ENCODE measurements at regions not wholly inside any gene's neighbourhood (a gene's known extent, or its start where the extent isn't known, plus 50 kb on each side); places are given as distances from the start of the nearest gene placed in this dataset.

- POLR2A ChIA-PET (ENCODE audit: unreplicated experiment): no interaction called here
- WGBS, 2 experiments (ENCODE audit: extremely low coverage in 2 of 2, insufficient read length in 1 of 2): 92% methylated on average over 3 of the region's 5 CpGs; no CpG with 5 or more reads in 1 of the 2 experiments
These were observed 336.6 kb downstream of the PAX3 start for GRCh38 chr2:221962186-221962585.

More at GRCh38 chr2:221962186-221962585, 336.6 kb downstream of the PAX3 start:
- Histone ChIP-seq H3K4me3 (ENCODE audit: insufficient read depth, low read depth, low read length) (no peak overlapping the region), H3K14ac (replicated peaks; ENCODE audit: low read depth, low read length) (no peak overlapping the region), H3K27ac (ENCODE audit: insufficient read depth, low read length) (no peak overlapping the region), H3K4ac (ENCODE audit: low read depth, low read length) (no peak overlapping the region), H3K23ac (ENCODE audit: low read depth, low read length) (no peak overlapping the region), H2AFZ (replicated peaks; ENCODE audit: low read length, poor library complexity) (no peak overlapping the region), H3K36me3 (ENCODE audit: control insufficient read depth, insufficient read depth, low read length) (no peaks in the 10 kb centered on the region), H2BK120ac (ENCODE audit: low read depth, low read length) (no peak overlapping the region), H4K5ac (ENCODE audit: low read depth, low read length) (no peak overlapping the region), H3K27me3 (ENCODE audit: control insufficient read depth, insufficient read depth, low read length) (no peaks in the 10 kb centered on the region), H4K8ac (ENCODE audit: low read depth in 2 of 2, low read length in 2 of 2) (no peak overlapping the region), H3K4me1 (ENCODE audit: control insufficient read depth, insufficient read depth, low read length) (no peaks in the 10 kb centered on the region), H4K20me1 (ENCODE audit: insufficient read depth, low read length) (no peaks in the 10 kb centered on the region), H2BK15ac (ENCODE audit: low read depth, low read length) (no peak overlapping the region), H3K56ac (ENCODE audit: extremely low read depth, insufficient read depth, low read length) (no peak overlapping the region), H3K18ac (ENCODE audit: low read depth, low read length) (no peak overlapping the region), H3K9me1 (ENCODE audit: insufficient read depth, low read length) (no peaks in the 10 kb centered on the region), H3K9me3 (ENCODE audit: control insufficient read depth, insufficient read depth, low read length) (no peaks in the 10 kb centered on the region), H2AK5ac (ENCODE audit: low read depth, low read length) (no peak overlapping the region), H3K4me2 (ENCODE audit: low read depth, low read length) (no peak overlapping the region), H3K9ac (ENCODE audit: low read depth, low read length) (no peak overlapping the region), H2BK20ac (ENCODE audit: low read depth, low read length) (no peak overlapping the region), H2AK9ac (replicated peaks; ENCODE audit: low read depth, low read length, poor library complexity) (no peak overlapping the region), H3K79me1 (ENCODE audit: low read depth in 1 of 2, low read length in 2 of 2) (no peaks in the 10 kb centered on the region), H4K91ac (ENCODE audit: insufficient read depth, low read depth, low read length) (no peak overlapping the region), H2BK5ac (ENCODE audit: low read depth, low read length, poor library complexity, severe bottlenecking) (no peak overlapping the region)
- no peak for ATAC-seq (ENCODE audit: low read depth)
- dilution Hi-C loops (cut with HindIII; ENCODE audit: low sequenced_read_pairs, unreplicated experiment): no loop called here
- BruUV-seq (replicated peaks): no TSS peak
- CTCF ChIA-PET: no interaction called here
- in situ Hi-C loops (cut with MboI; ENCODE audit: low sequenced_read_pairs): loop anchor here (25.0 kb wide), 2 partner anchors 1275 to 1850 kb away; no protein-coding TSS in a partner anchor
- intact Hi-C loops (cut with micrococcal nuclease): loop anchor here (10.0 kb wide), 1 partner anchor 497 kb away; no protein-coding TSS in a partner anchor
- TF ChIP-seq, protein P1, sequence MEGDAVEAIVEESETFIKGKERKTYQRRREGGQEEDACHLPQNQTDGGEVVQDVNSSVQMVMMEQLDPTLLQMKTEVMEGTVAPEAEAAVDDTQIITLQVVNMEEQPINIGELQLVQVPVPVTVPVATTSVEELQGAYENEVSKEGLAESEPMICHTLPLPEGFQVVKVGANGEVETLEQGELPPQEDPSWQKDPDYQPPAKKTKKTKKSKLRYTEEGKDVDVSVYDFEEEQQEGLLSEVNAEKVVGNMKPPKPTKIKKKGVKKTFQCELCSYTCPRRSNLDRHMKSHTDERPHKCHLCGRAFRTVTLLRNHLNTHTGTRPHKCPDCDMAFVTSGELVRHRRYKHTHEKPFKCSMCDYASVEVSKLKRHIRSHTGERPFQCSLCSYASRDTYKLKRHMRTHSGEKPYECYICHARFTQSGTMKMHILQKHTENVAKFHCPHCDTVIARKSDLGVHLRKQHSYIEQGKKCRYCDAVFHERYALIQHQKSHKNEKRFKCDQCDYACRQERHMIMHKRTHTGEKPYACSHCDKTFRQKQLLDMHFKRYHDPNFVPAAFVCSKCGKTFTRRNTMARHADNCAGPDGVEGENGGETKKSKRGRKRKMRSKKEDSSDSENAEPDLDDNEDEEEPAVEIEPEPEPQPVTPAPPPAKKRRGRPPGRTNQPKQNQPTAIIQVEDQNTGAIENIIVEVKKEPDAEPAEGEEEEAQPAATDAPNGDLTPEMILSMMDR (conservative IDR thresholded peaks at IDR 0.05; ENCODE audit: low read depth, low read length): no peak
- TF ChIP-seq CEBPB (IDR thresholded peaks at IDR 0.05; ENCODE audit: low read depth, low read length): no peak
- TF ChIP-seq MXI1 (IDR thresholded peaks at IDR 0.05; ENCODE audit: borderline replicate concordance, low read depth, low read length): no peak
- TF ChIP-seq, protein P2, sequence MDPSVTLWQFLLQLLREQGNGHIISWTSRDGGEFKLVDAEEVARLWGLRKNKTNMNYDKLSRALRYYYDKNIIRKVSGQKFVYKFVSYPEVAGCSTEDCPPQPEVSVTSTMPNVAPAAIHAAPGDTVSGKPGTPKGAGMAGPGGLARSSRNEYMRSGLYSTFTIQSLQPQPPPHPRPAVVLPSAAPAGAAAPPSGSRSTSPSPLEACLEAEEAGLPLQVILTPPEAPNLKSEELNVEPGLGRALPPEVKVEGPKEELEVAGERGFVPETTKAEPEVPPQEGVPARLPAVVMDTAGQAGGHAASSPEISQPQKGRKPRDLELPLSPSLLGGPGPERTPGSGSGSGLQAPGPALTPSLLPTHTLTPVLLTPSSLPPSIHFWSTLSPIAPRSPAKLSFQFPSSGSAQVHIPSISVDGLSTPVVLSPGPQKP (IDR thresholded peaks at IDR 0.05; ENCODE audit: borderline replicate concordance, low read depth, low read length): no peak
- no peak for TF ChIP-seq RAD21 (IDR thresholded peaks at IDR 0.05; ENCODE audit: low read length)
- no peak for TF ChIP-seq CHD1 (IDR thresholded peaks at IDR 0.05; ENCODE audit: low read depth, low read length)
- TF ChIP-seq BHLHE40 (IDR thresholded peaks at IDR 0.05; ENCODE audit: low read depth, low read length): no peak
- TF ChIP-seq POLR2A (IDR thresholded peaks at IDR 0.05; ENCODE audit: low read depth, low read length): no peak
- no peak for TF ChIP-seq MAZ (IDR thresholded peaks at IDR 0.05; ENCODE audit: borderline replicate concordance, low read depth, low read length)
- no peak for TF ChIP-seq RCOR1 (IDR thresholded peaks at IDR 0.05; ENCODE audit: insufficient replicate concordance, low read length)
- no peak for TF ChIP-seq SMC3 (IDR thresholded peaks at IDR 0.05; ENCODE audit: low read depth, low read length)
- TF ChIP-seq RFX5 (IDR thresholded peaks at IDR 0.05; ENCODE audit: low read depth, low read length): no peak
- no peak for TF ChIP-seq MAFK (IDR thresholded peaks at IDR 0.05; ENCODE audit: low read depth, low read length)
- no peak for TF ChIP-seq USF2 (IDR thresholded peaks at IDR 0.05; ENCODE audit: low read depth, low read length)
- no peak for TF ChIP-seq NFE2L2 (IDR thresholded peaks at IDR 0.05; ENCODE audit: low read depth, low read length)
- no peak for DNase-seq
